Activated T-cell treated with anti-CD3 and anti-CD28 coated beads for 4 hours (primary cell): ENCODE measurements at regions not wholly inside any gene's neighbourhood (a gene's known extent, or its start where the extent isn't known, plus 50 kb on each side); places are given as distances from the start of the nearest gene placed in this dataset.
"Not testable (repeated sequence)": the region's sequence is repeated elsewhere in the genome, so short reads cannot be mapped to it uniquely, and the experiment has no call there.

Experiments
- DNase-seq: peaks from one replicate; pipeline ENCODE4 v3.0.0-alpha.2; 2020

GRCh38 chr3:72660270-72661114 is 187.8 kb downstream of the SHQ1 start:
- DNase-seq: no peak

GRCh38 chr3:72659596-72659995 is 188.6 kb downstream of the SHQ1 start:
- DNase-seq: no peak

GRCh38 chr3:72659188-72659587 is 189.1 kb downstream of the SHQ1 start:
- DNase-seq: no peak

- no peak for DNase-seq
Measured at GRCh38 chr3:72658466-72659100, 189.7 kb downstream of the SHQ1 start.

GRCh38 chr3:72657666-72658065 is 190.6 kb downstream of the SHQ1 start:
- peak; percentile 9 for DNase-seq

GRCh38 chr3:72655723-72656122 is 192.5 kb downstream of the SHQ1 start:
- no peak for DNase-seq

GRCh38 chr3:72655131-72655551 is 193.1 kb downstream of the SHQ1 start:
- no peak for DNase-seq

- no peak for DNase-seq
Measured at GRCh38 chr3:72652395-72652794, 195.8 kb downstream of the SHQ1 start.

GRCh38 chr3:72651498-72651897 is 196.7 kb downstream of the SHQ1 start:
- DNase-seq: no peak

- DNase-seq: no peak
Measured at GRCh38 chr3:72646263-72646662, 202.0 kb downstream of the SHQ1 start.

GRCh38 chr3:72643635-72644034 is 204.6 kb downstream of the SHQ1 start:
- DNase-seq: not testable (repeated sequence)

- DNase-seq: no peak
Measured at GRCh38 chr3:72641684-72642083, 206.6 kb downstream of the SHQ1 start.

- DNase-seq: no peak
Measured at GRCh38 chr3:72641072-72641471, 207.2 kb downstream of the SHQ1 start.

- no peak for DNase-seq
Measured at GRCh38 chr3:72636969-72637597, 211.2 kb downstream of the SHQ1 start.

GRCh38 chr3:72635551-72635950 is 212.7 kb downstream of the SHQ1 start:
- DNase-seq: no peak

- no peak for DNase-seq
Measured at GRCh38 chr3:72634128-72634527, 214.1 kb downstream of the SHQ1 start.

- DNase-seq: no peak
Measured at GRCh38 chr3:72633534-72633933, 214.7 kb downstream of the SHQ1 start.

- no peak for DNase-seq
Measured at GRCh38 chr3:72633121-72633520, 215.1 kb downstream of the SHQ1 start.

GRCh38 chr3:72632129-72632528 is 216.1 kb downstream of the SHQ1 start:
- no peak for DNase-seq

GRCh38 chr3:72630969-72631344 is 217.3 kb downstream of the SHQ1 start:
- DNase-seq: no peak

GRCh38 chr3:72630327-72630968 is 217.8 kb downstream of the SHQ1 start:
- DNase-seq: no peak

GRCh38 chr3:72629191-72629631 is 219.0 kb downstream of the SHQ1 start:
- no peak for DNase-seq

- DNase-seq: no peak
Measured at GRCh38 chr3:72628065-72628464, 220.2 kb downstream of the SHQ1 start.
